ENCODE measurements at regions not wholly inside any gene's neighbourhood (a gene's known extent, or its start where the extent isn't known, plus 50 kb on each side); places are given as distances from the start of the nearest gene placed in this dataset.

DNA sequence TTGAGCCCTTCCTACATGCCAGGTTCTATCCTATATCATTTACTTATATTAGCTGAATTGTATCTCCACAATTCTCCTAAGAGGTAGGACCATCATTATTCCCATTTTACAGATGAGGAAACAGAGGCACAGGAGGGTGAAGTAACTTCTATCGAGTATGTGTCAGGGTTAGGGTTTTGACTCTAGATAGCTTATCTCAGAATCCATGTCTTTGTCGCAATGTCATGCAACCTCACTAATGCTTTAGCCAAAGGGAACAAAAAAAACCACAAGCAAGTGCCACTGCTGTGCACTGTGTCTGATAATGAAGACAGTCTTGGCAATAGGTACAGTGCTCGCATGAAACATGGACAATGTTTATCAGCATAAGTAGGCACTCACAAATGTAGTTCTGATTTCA lies 95.4 kb upstream of the CLDN14 start:
- 84 to 90% methylated on average over 1 to 3 of the region's 3 CpGs for WGBS, 2 experiments (ENCODE audit: insufficient coverage in 2 of 2)

DNA sequence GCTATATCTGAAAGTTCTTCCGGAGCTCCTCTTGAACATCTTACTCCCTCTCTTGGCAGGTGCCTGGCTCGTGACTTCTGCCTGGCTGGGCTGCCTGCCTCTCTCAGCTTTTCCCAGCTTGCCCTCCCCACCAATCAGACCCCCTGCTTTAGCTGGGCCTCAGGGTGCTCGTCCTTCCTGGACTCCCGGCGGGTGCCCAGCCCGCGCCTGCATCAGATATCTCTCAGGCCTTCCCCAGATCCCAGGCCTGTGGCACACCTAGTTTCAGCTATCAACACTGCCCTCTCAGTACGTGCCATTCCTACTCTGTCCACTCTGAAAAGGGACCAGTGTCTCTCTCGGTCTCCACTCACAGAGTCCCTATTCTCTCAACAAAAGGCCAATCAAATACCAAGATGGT lies 96.5 kb upstream of the CLDN14 start:
- no peak overlapping the region for H3K4me3 ChIP-seq (ENCODE audit: extremely low read depth, insufficient read depth, low read length, poor library complexity, severe bottlenecking)
- WGBS, 2 experiments (ENCODE audit: insufficient coverage in 2 of 2): 88% methylated on average over 9 of the region's 9 CpGs
- H3K4me1 ChIP-seq (ENCODE audit: control insufficient read depth, insufficient read depth, low read length, poor library complexity, severe bottlenecking): no peaks in the 10 kb centered on the region
- H3K9me3 ChIP-seq (ENCODE audit: control insufficient read depth, low read length): no peaks in the 10 kb centered on the region
- no peaks in the 10 kb centered on the region for H3K36me3 ChIP-seq (ENCODE audit: control insufficient read depth, insufficient read depth, low read length)
- no peak overlapping the region for H3K27ac ChIP-seq (ENCODE audit: low read depth, low read length, severe bottlenecking)

More for the DNA sequence above, 95.4 kb upstream of the CLDN14 start:
- no peaks in the 10 kb centered on the region for H3K36me3 ChIP-seq (ENCODE audit: control insufficient read depth, insufficient read depth, low read length)
- no peak overlapping the region for H3K27ac ChIP-seq (ENCODE audit: low read depth, low read length, severe bottlenecking)
- H3K9me3 ChIP-seq (ENCODE audit: control insufficient read depth, low read length): no peaks in the 10 kb centered on the region
- H3K4me3 ChIP-seq (ENCODE audit: extremely low read depth, insufficient read depth, low read length, poor library complexity, severe bottlenecking): no peak overlapping the region
- no peaks in the 10 kb centered on the region for H3K4me1 ChIP-seq (ENCODE audit: control insufficient read depth, insufficient read depth, low read length, poor library complexity, severe bottlenecking)

GRCh38 chr21:36579898-36580297 lies 100.0 kb upstream of the CLDN14 start:
- Histone ChIP-seq H3K27ac (ENCODE audit: low read depth, low read length, severe bottlenecking) (no peak overlapping the region), H3K4me3 (ENCODE audit: extremely low read depth, insufficient read depth, low read length, poor library complexity, severe bottlenecking) (no peak overlapping the region), H3K9me3 (ENCODE audit: control insufficient read depth, low read length) (no peaks in the 10 kb centered on the region), H3K4me1 (ENCODE audit: control insufficient read depth, insufficient read depth, low read length, poor library complexity, severe bottlenecking) (no peaks in the 10 kb centered on the region), H3K36me3 (ENCODE audit: control insufficient read depth, insufficient read depth, low read length) (no peaks in the 10 kb centered on the region)
- WGBS, 2 experiments (ENCODE audit: insufficient coverage in 2 of 2): no CpG with 5 or more reads among the region's 1 CpG

DNA sequence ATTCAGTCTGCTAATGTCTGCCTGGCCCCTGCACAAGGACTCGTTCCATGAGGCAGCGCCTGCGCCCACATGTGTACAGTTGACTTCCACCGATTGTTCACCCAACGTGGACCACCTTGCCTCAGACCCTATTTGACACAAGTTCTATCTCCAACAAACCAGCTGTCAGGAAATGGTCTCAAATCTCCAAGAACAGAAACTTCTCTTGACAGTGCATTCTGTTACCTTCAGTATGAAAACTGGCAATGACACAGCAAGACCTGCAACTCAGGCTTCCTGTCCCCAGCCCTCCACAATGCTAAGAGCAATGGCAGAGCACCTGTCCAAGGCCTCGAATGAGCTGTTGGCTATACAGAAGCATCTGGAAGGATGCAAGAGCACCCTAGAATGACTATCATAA lies 102.3 kb upstream of the CLDN14 start:
- Histone ChIP-seq H3K27ac (ENCODE audit: low read depth, low read length, severe bottlenecking) (no peak overlapping the region), H3K4me1 (ENCODE audit: control insufficient read depth, insufficient read depth, low read length, poor library complexity, severe bottlenecking) (no peaks in the 10 kb centered on the region), H3K36me3 (ENCODE audit: control insufficient read depth, insufficient read depth, low read length) (no peaks in the 10 kb centered on the region), H3K4me3 (ENCODE audit: extremely low read depth, insufficient read depth, low read length, poor library complexity, severe bottlenecking) (no peak overlapping the region), H3K9me3 (ENCODE audit: control insufficient read depth, low read length) (peaks cover 4% of the 10 kb centered on the region)
- 92% methylated on average over 5 of the region's 6 CpGs for WGBS, 2 experiments (ENCODE audit: insufficient coverage in 2 of 2)

DNA sequence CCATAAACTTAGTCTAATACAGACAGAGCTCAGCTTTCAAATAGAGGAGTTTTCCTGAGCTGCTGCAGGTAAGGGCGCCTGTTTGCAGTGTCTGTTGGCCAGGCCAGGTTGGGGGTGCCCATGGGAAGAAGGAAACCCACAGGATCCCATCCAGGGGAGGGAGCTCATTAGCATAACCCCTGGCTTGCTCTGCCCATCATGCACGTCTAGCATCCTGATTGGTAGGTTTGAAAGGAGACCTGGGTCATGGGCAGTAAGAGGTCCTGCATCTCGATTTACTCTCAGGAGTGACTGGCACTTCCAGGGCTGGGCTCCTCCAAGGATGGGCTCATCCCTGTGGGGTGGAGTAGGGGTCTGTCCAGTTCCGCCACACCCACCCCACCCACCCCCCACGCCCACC lies 103.7 kb upstream of the CLDN14 start:
- peaks cover 4% of the 10 kb centered on the region for H3K9me3 ChIP-seq (ENCODE audit: control insufficient read depth, low read length)
- WGBS, 2 experiments (ENCODE audit: insufficient coverage in 2 of 2): 43% methylated on average over 2 of the region's 5 CpGs; no CpG with 5 or more reads in 1 of the 2 experiments
- no peaks in the 10 kb centered on the region for H3K36me3 ChIP-seq (ENCODE audit: control insufficient read depth, insufficient read depth, low read length)
- no peaks in the 10 kb centered on the region for H3K4me1 ChIP-seq (ENCODE audit: control insufficient read depth, insufficient read depth, low read length, poor library complexity, severe bottlenecking)
- H3K27ac ChIP-seq (ENCODE audit: low read depth, low read length, severe bottlenecking): no peak overlapping the region
- H3K4me3 ChIP-seq (ENCODE audit: extremely low read depth, insufficient read depth, low read length, poor library complexity, severe bottlenecking): no peak overlapping the region

DNA sequence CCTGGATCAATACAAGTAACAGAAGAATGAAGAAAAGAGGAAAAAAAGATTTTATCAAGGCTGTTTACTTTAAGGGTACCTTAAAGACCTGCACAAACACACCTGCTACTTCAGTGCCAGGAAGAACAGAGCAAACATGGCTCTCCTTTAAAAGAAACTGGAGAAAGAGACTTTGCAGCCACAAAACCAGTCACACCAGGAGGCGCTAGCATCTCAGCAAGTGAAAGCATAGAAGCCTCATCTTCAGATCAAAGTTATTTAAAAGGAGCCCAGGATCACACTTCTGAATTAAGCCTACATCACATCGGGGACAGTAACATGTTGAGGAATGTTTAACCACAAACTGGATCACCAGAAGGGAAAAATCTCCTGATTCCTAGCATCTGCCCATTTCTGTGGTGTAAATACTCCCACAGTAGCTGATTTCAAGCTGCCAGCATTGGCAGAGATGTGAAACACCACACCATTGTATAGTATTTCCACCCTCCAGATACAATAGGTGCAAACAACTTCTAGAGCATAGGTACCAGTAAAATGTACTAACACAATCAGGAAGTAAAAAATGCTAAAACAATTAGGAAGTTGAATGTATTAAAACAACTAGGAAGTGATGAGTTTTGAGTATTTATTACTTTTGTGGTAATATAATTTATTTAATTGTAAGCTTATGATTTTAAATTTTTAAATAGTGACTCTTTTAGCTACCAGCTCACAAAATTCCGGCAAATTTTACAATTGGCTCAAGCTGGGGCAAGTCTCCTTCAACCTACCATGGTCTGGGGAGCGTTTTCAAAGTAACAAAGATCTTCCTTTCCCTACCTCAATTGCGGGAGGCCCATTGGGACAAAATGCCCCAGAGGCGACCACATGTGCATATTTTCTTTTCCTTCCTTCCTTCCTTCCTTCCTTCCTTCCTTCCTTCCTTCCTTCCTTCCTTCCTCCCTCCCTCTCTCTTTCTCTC lies 105.3 kb upstream of the CLDN14 start:
- Histone ChIP-seq H3K9me3 (ENCODE audit: control insufficient read depth, low read length) (peaks cover 4% of the 10 kb centered on the region), H3K4me3 (ENCODE audit: extremely low read depth, insufficient read depth, low read length, poor library complexity, severe bottlenecking) (no peak overlapping the region), H3K4me1 (ENCODE audit: control insufficient read depth, insufficient read depth, low read length, poor library complexity, severe bottlenecking) (no peaks in the 10 kb centered on the region), H3K36me3 (ENCODE audit: control insufficient read depth, insufficient read depth, low read length) (no peaks in the 10 kb centered on the region), H3K27ac (ENCODE audit: low read depth, low read length, severe bottlenecking) (no peak overlapping the region)
- 87 to 92% methylated on average over 4 of the region's 6 CpGs for WGBS, 2 experiments (ENCODE audit: insufficient coverage in 2 of 2)

GRCh38 chr21:36587388-36587787 lies 107.5 kb upstream of the CLDN14 start:
- no peaks in the 10 kb centered on the region for H3K4me1 ChIP-seq (ENCODE audit: control insufficient read depth, insufficient read depth, low read length, poor library complexity, severe bottlenecking)
- H3K9me3 ChIP-seq (ENCODE audit: control insufficient read depth, low read length): peaks cover 4% of the 10 kb centered on the region
- 83 to 90% methylated on average over 6 to 8 of the region's 8 CpGs for WGBS, 2 experiments (ENCODE audit: insufficient coverage in 2 of 2)
- H3K27ac ChIP-seq (ENCODE audit: low read depth, low read length, severe bottlenecking): no peak overlapping the region
- no peaks in the 10 kb centered on the region for H3K36me3 ChIP-seq (ENCODE audit: control insufficient read depth, insufficient read depth, low read length)
- no peak overlapping the region for H3K4me3 ChIP-seq (ENCODE audit: extremely low read depth, insufficient read depth, low read length, poor library complexity, severe bottlenecking)

- Histone ChIP-seq H3K36me3 (ENCODE audit: control insufficient read depth, insufficient read depth, low read length) (no peaks in the 10 kb centered on the region), H3K9me3 (ENCODE audit: control insufficient read depth, low read length) (peaks cover 4% of the 10 kb centered on the region), H3K27ac (ENCODE audit: low read depth, low read length, severe bottlenecking) (no peak overlapping the region), H3K4me3 (ENCODE audit: extremely low read depth, insufficient read depth, low read length, poor library complexity, severe bottlenecking) (no peak overlapping the region), H3K4me1 (ENCODE audit: control insufficient read depth, insufficient read depth, low read length, poor library complexity, severe bottlenecking) (no peaks in the 10 kb centered on the region)
- 40 to 57% methylated on average over 3 to 5 of the region's 10 CpGs for WGBS, 2 experiments (ENCODE audit: insufficient coverage in 2 of 2)
These were observed 109.5 kb upstream of the SIM2 start for GRCh38 chr21:36589352-36589971.

DNA sequence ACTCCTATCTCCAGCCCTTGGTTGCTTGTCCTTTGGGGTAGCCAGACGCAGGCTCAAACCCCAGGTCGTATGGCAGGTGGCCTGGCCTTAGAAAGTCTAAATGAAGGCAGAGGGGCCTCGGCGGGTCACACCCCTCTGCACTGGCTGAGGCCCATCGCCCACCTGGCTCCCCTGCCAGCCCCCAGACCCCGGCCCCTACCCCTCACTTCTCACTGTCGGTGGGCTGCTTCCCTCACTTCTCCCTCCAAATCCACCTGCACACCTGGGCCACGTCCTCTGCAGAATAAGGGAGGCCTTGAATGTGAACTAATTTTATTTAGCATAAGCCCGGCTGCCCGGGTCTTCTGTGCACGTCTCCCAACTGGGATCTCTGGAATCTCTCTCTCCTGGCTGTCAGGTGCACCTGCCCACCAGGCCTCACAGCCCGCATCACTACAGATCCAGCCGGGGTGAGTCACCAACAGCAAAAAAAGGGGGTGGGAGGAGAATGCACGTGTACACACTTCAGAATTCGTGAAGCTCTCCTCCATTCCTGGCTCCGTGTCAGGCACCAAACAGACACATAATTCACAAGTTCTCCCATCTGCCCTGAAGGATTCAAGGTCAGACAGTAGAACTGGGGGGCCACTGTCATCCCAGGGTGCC lies 107.5 kb upstream of the SIM2 start:
- Histone ChIP-seq H3K4me3 (ENCODE audit: extremely low read depth, insufficient read depth, low read length, poor library complexity, severe bottlenecking) (no peak overlapping the region), H3K27ac (ENCODE audit: low read depth, low read length, severe bottlenecking) (no peak overlapping the region), H3K9me3 (ENCODE audit: control insufficient read depth, low read length) (no peaks in the 10 kb centered on the region), H3K4me1 (ENCODE audit: control insufficient read depth, insufficient read depth, low read length, poor library complexity, severe bottlenecking) (no peaks in the 10 kb centered on the region), H3K36me3 (ENCODE audit: control insufficient read depth, insufficient read depth, low read length) (no peaks in the 10 kb centered on the region)
- WGBS, 2 experiments (ENCODE audit: insufficient coverage in 2 of 2): 83 to 91% methylated on average over 6 to 8 of the region's 16 CpGs

DNA sequence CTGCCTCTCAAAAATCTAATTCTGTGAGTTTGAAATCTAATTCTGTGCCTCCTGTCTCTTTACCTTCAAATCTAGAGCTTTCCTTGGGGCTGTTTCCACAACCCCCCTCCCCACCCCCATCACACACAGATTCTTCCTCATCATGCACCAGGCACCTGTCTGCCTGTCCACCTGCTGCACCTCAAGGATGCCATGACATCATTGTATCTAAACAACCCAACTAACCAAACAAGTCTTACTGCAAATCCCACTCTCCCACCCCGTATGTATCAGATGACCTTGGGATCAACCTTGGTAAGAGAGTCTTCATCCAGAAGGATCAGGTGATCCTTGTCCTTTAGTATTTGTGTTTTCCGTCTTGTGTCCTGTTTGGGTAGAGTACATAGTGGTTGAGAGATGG lies 102.7 kb upstream of the SIM2 start:
- no peak overlapping the region for H3K4me3 ChIP-seq (ENCODE audit: extremely low read depth, insufficient read depth, low read length, poor library complexity, severe bottlenecking)
- H3K36me3 ChIP-seq (ENCODE audit: control insufficient read depth, insufficient read depth, low read length): no peaks in the 10 kb centered on the region
- WGBS, 2 experiments (ENCODE audit: insufficient coverage in 2 of 2): 100% methylated on average over 1 of the region's 2 CpGs; no CpG with 5 or more reads in 1 of the 2 experiments
- H3K9me3 ChIP-seq (ENCODE audit: control insufficient read depth, low read length): no peaks in the 10 kb centered on the region
- no peaks in the 10 kb centered on the region for H3K4me1 ChIP-seq (ENCODE audit: control insufficient read depth, insufficient read depth, low read length, poor library complexity, severe bottlenecking)
- H3K27ac ChIP-seq (ENCODE audit: low read depth, low read length, severe bottlenecking): no peak overlapping the region
